Cardiac muscle cell (in vitro differentiated cells and primary cell): ENCODE measurements at regions not wholly inside any gene's neighbourhood (a gene's known extent, or its start where the extent isn't known, plus 50 kb on each side); places are given as distances from the start of the nearest gene placed in this dataset.
A peak's percentile ranks its signal among the peaks of the same experiment; 100 is the strongest.

ENCODE experiments used
- DNase-seq, 2 donors: peaks; one replicate each; pipeline versions ENCODE4 v3.0.0 to v3.0.0-alpha.2; 2010 to 2017; ENCODE audit warnings: low read depth in 1 of 2, low spot score in 1 of 2
- H3K27ac ChIP-seq: fragments of 200-600 bp; sonication (generic); 2 replicates; pipeline ENCODE4 v1.5.1; 2016
- H3K27me3 ChIP-seq: fragments of 200-600 bp; sonication (generic); 2 replicates; pipeline ENCODE4 v1.6.0; 2016; ENCODE audit warnings: control low read depth
- H3K36me3 ChIP-seq: fragments of 200-600 bp; sonication (generic); 2 replicates; pipeline ENCODE4 v1.5.1; 2016; ENCODE audit warnings: control low read depth
- H3K4me1 ChIP-seq: fragments of 200-600 bp; sonication (generic); 2 replicates; pipeline ENCODE4 v1.8.1; 2017; ENCODE audit warnings: low read depth, mild to moderate bottlenecking, mixed run types
- H3K4me3 ChIP-seq: fragments of 200-600 bp; sonication (generic); 2 replicates; pipeline ENCODE4 v1.5.1; 2016; ENCODE audit warnings: mild to moderate bottlenecking
- H3K9me3 ChIP-seq: fragments of 200-600 bp; sonication (generic); 2 replicates; pipeline ENCODE4 v1.5.1; 2017; ENCODE audit warnings: low read depth, mild to moderate bottlenecking, control low read depth
- CTCF ChIP-seq: IDR thresholded peaks from 2 replicates; pipeline ENCODE4 v1.5.1; 2012; ENCODE audit warnings: low read depth, mild to moderate bottlenecking, low read length

GRCh38 chr15:36403351-36403750 is 176.1 kb upstream of the CDIN1 start:
- H3K4me1 ChIP-seq = no peaks in the 10 kb centered on the region
- no peaks in the 10 kb centered on the region for H3K9me3 ChIP-seq
- DNase-seq = no peak
- H3K4me3 ChIP-seq = no peak overlapping the region
- TF ChIP-seq CTCF = no peak
- no peaks in the 10 kb centered on the region for H3K36me3 ChIP-seq
- no peak overlapping the region for H3K27ac ChIP-seq
- no peaks in the 10 kb centered on the region for H3K27me3 ChIP-seq

GRCh38 chr15:36406366-36406765 is 173.1 kb upstream of the CDIN1 start:
- H3K4me1 ChIP-seq = no peaks in the 10 kb centered on the region
- no peak for TF ChIP-seq CTCF
- no peak overlapping the region for H3K4me3 ChIP-seq
- H3K27ac ChIP-seq = no peak overlapping the region
- no peaks in the 10 kb centered on the region for H3K9me3 ChIP-seq
- H3K27me3 ChIP-seq = no peaks in the 10 kb centered on the region
- no peaks in the 10 kb centered on the region for H3K36me3 ChIP-seq
- DNase-seq = no peak

- H3K27ac ChIP-seq = no peak overlapping the region
- no peak for TF ChIP-seq CTCF
- H3K9me3 ChIP-seq = no peaks in the 10 kb centered on the region
- DNase-seq = no peak
- H3K4me3 ChIP-seq = no peak overlapping the region
- no peaks in the 10 kb centered on the region for H3K27me3 ChIP-seq
- H3K36me3 ChIP-seq = no peaks in the 10 kb centered on the region
- H3K4me1 ChIP-seq = no peaks in the 10 kb centered on the region
Observed at GRCh38 chr15:36406911-36407310, 172.5 kb upstream of the CDIN1 start.

- no peaks in the 10 kb centered on the region for H3K4me1 ChIP-seq
- DNase-seq = peak in 1 of 2 donors; percentile 74
- H3K4me3 ChIP-seq = no peak overlapping the region
- H3K27ac ChIP-seq = no peak overlapping the region
- no peaks in the 10 kb centered on the region for H3K27me3 ChIP-seq
- TF ChIP-seq CTCF = no peak
- no peaks in the 10 kb centered on the region for H3K9me3 ChIP-seq
- no peaks in the 10 kb centered on the region for H3K36me3 ChIP-seq
Observed at GRCh38 chr15:36407647-36408046, 171.8 kb upstream of the CDIN1 start.

- Histone ChIP-seq H3K27me3 (no peaks in the 10 kb centered on the region), H3K4me1 (no peaks in the 10 kb centered on the region), H3K4me3 (no peak overlapping the region), H3K36me3 (no peaks in the 10 kb centered on the region), H3K27ac (no peak overlapping the region), H3K9me3 (no peaks in the 10 kb centered on the region)
- DNase-seq = no peak
- TF ChIP-seq CTCF = no peak
Observed at GRCh38 chr15:36409819-36410218, 169.6 kb upstream of the CDIN1 start.

GRCh38 chr15:36414670-36415069 is 164.8 kb upstream of the CDIN1 start:
- Histone ChIP-seq H3K9me3 (no peaks in the 10 kb centered on the region), H3K27ac (no peak overlapping the region), H3K4me1 (peaks cover 9% of the 10 kb centered on the region), H3K4me3 (no peak overlapping the region), H3K27me3 (no peaks in the 10 kb centered on the region), H3K36me3 (no peaks in the 10 kb centered on the region)
- TF ChIP-seq CTCF = no peak
- peak in 1 of 2 donors; percentile 20 for DNase-seq
